ENCODE measurements at regions not wholly inside any gene's neighbourhood (a gene's known extent, or its start where the extent isn't known, plus 50 kb on each side); places are given as distances from the start of the nearest gene placed in this dataset.

- TF ChIP-seq GLIS3 (CRISPR knock-in tag; IDR thresholded peaks at IDR 0.05): no peak
- TF ChIP-seq TSHZ2 (CRISPR knock-in tag; IDR thresholded peaks at IDR 0.05): no peak
- TF ChIP-seq CSDC2 (CRISPR knock-in tag; IDR thresholded peaks at IDR 0.05): no peak
These were observed 698.8 kb downstream of the LIG4 start (continued) for GRCh38 chr13:107516517-107516916.

- no peak for ATAC-seq
- TF ChIP-seq, protein P1, sequence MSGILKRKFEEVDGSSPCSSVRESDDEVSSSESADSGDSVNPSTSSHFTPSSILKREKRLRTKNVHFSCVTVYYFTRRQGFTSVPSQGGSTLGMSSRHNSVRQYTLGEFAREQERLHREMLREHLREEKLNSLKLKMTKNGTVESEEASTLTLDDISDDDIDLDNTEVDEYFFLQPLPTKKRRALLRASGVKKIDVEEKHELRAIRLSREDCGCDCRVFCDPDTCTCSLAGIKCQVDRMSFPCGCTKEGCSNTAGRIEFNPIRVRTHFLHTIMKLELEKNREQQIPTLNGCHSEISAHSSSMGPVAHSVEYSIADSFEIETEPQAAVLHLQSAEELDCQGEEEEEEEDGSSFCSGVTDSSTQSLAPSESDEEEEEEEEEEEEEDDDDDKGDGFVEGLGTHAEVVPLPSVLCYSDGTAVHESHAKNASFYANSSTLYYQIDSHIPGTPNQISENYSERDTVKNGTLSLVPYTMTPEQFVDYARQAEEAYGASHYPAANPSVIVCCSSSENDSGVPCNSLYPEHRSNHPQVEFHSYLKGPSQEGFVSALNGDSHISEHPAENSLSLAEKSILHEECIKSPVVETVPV (CRISPR knock-in tag; IDR thresholded peaks at IDR 0.05): no peak
- no peak for TF ChIP-seq SNAI2 (CRISPR knock-in tag; IDR thresholded peaks at IDR 0.05)
- TF ChIP-seq ISL1 (CRISPR knock-in tag; IDR thresholded peaks at IDR 0.05): no peak
- no peak for TF ChIP-seq CSDC2 (CRISPR knock-in tag; IDR thresholded peaks at IDR 0.05)
- no peak for TF ChIP-seq PPARA (CRISPR knock-in tag; IDR thresholded peaks at IDR 0.05; ENCODE audit: borderline replicate concordance)
- TF ChIP-seq ZFP30 (CRISPR knock-in tag; IDR thresholded peaks at IDR 0.05): no peak
- TF ChIP-seq TOX (CRISPR knock-in tag; IDR thresholded peaks at IDR 0.05; ENCODE audit: borderline replicate concordance): no peak
- no peak for TF ChIP-seq OSR1 (CRISPR knock-in tag; IDR thresholded peaks at IDR 0.05)
- no peak for TF ChIP-seq PATZ1 (CRISPR knock-in tag; IDR thresholded peaks at IDR 0.05; ENCODE audit: borderline replicate concordance)
- TF ChIP-seq, protein P2, sequence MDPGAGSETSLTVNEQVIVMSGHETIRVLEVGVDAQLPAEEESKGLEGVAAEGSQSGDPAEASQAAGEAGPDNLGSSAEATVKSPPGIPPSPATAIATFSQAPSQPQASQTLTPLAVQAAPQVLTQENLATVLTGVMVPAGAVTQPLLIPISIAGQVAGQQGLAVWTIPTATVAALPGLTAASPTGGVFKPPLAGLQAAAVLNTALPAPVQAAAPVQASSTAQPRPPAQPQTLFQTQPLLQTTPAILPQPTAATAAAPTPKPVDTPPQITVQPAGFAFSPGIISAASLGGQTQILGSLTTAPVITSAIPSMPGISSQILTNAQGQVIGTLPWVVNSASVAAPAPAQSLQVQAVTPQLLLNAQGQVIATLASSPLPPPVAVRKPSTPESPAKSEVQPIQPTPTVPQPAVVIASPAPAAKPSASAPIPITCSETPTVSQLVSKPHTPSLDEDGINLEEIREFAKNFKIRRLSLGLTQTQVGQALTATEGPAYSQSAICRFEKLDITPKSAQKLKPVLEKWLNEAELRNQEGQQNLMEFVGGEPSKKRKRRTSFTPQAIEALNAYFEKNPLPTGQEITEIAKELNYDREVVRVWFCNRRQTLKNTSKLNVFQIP (CRISPR knock-in tag; IDR thresholded peaks at IDR 0.05; ENCODE audit: borderline replicate concordance, low read depth): no peak
- TF ChIP-seq TCF4 (CRISPR knock-in tag; IDR thresholded peaks at IDR 0.05; ENCODE audit: borderline replicate concordance): no peak
These were observed 702.8 kb downstream of the LIG4 start for GRCh38 chr13:107512551-107512950.

GRCh38 chr13:107497661-107498060 is 717.7 kb downstream of the LIG4 start:
- TF ChIP-seq ZNF70 (CRISPR knock-in tag; IDR thresholded peaks at IDR 0.05) (no peak), ESRRG (CRISPR knock-in tag; IDR thresholded peaks at IDR 0.05) (no peak), TCF4 (CRISPR knock-in tag; IDR thresholded peaks at IDR 0.05; ENCODE audit: borderline replicate concordance) (peak; percentile 97), TSHZ2 (CRISPR knock-in tag; IDR thresholded peaks at IDR 0.05) (peak; percentile 77; the same call in 1 of the 2 replicates)
- ATAC-seq: no peak

DNA sequence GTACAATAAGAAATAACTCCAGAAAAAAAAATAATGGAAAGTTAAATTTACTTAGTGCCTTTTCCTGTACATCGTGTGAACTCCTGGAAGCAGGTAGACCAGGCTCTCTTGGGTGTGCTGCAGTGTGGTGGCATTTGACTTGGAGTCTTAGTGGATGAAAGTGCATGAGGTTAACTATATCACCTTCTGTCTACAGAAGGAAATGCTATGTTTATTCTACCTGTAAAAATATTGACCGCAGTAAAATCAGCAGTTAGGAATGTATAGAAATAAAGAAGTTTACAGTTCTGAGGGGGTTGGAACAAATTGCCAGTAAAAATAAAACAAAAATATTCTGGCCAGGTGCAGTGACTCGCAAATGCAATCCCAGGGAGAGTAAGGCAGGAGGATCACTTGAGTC is 722.1 kb downstream of the LIG4 start:
- ATAC-seq: no peak
- no peak for TF ChIP-seq TSHZ2 (CRISPR knock-in tag; IDR thresholded peaks at IDR 0.05)
- no peak for TF ChIP-seq ZFP30 (CRISPR knock-in tag; IDR thresholded peaks at IDR 0.05)
- no peak for TF ChIP-seq RARB (CRISPR knock-in tag; IDR thresholded peaks at IDR 0.05)
- no peak for TF ChIP-seq ZC3H10 (CRISPR knock-in tag; IDR thresholded peaks at IDR 0.05)
- TF ChIP-seq ZFP3 (CRISPR knock-in tag; IDR thresholded peaks at IDR 0.05): no peak
- no peak for TF ChIP-seq PATZ1 (CRISPR knock-in tag; IDR thresholded peaks at IDR 0.05; ENCODE audit: borderline replicate concordance)
- TF ChIP-seq ISL1 (CRISPR knock-in tag; IDR thresholded peaks at IDR 0.05): no peak
- TF ChIP-seq OSR1 (CRISPR knock-in tag; IDR thresholded peaks at IDR 0.05): no peak
- TF ChIP-seq SNAI2 (CRISPR knock-in tag; IDR thresholded peaks at IDR 0.05): no peak
- no peak for TF ChIP-seq BACH2 (CRISPR knock-in tag; IDR thresholded peaks at IDR 0.05; ENCODE audit: borderline replicate concordance)
- TF ChIP-seq CSDC2 (CRISPR knock-in tag; IDR thresholded peaks at IDR 0.05): no peak
- no peak for TF ChIP-seq PPARA (CRISPR knock-in tag; IDR thresholded peaks at IDR 0.05; ENCODE audit: borderline replicate concordance)
